Type B pancreatic cell (in vitro differentiated cells): ENCODE measurements at regions not wholly inside any gene's neighbourhood (a gene's known extent, or its start where the extent isn't known, plus 50 kb on each side); places are given as distances from the start of the nearest gene placed in this dataset.

Source experiments
- DNase-seq: peaks from one replicate; pipeline ENCODE4 v3.0.0; 2021; ENCODE audit warnings: mixed read lengths; ENCODE audit not compliant: unreplicated experiment; ENCODE audit errors: extremely low spot score
- H3K27ac Mint-ChIP-seq: 2 replicates; pipeline ENCODE4 v1.8.0; 2021; ENCODE audit warnings: mild to moderate bottlenecking, mixed read lengths
- H3K27me3 Mint-ChIP-seq: 2 replicates; pipeline ENCODE4 v1.8.0; 2021; ENCODE audit warnings: mixed read lengths
- H3K36me3 Mint-ChIP-seq: 2 replicates; pipeline ENCODE4 v1.8.0; 2021; ENCODE audit warnings: mixed read lengths
- H3K4me1 Mint-ChIP-seq: one replicate; pipeline ENCODE4 v1.8.0; 2021; ENCODE audit warnings: mixed read lengths; ENCODE audit not compliant: unreplicated experiment
- H3K4me3 Mint-ChIP-seq: 2 replicates; pipeline ENCODE4 v1.8.0; 2021; ENCODE audit warnings: mild to moderate bottlenecking, mixed read lengths
- H3K9me3 Mint-ChIP-seq: 2 replicates; pipeline ENCODE4 v1.8.0; 2021; ENCODE audit warnings: mixed read lengths
- TF ChIP-seq, protein P1 (sequence below): fragments of 200-600 bp; sonication (generic); conservative IDR thresholded peaks from 2 replicates; pipeline ENCODE4 v1.5.0; 2021; ENCODE audit warnings: antibody characterized with exemption, mild to moderate bottlenecking

- peaks cover 6% of the 10 kb centered on the region for H3K9me3 Mint-ChIP-seq
- DNase-seq: no peak
- TF ChIP-seq, protein P1, sequence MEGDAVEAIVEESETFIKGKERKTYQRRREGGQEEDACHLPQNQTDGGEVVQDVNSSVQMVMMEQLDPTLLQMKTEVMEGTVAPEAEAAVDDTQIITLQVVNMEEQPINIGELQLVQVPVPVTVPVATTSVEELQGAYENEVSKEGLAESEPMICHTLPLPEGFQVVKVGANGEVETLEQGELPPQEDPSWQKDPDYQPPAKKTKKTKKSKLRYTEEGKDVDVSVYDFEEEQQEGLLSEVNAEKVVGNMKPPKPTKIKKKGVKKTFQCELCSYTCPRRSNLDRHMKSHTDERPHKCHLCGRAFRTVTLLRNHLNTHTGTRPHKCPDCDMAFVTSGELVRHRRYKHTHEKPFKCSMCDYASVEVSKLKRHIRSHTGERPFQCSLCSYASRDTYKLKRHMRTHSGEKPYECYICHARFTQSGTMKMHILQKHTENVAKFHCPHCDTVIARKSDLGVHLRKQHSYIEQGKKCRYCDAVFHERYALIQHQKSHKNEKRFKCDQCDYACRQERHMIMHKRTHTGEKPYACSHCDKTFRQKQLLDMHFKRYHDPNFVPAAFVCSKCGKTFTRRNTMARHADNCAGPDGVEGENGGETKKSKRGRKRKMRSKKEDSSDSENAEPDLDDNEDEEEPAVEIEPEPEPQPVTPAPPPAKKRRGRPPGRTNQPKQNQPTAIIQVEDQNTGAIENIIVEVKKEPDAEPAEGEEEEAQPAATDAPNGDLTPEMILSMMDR: no peak
- H3K36me3 Mint-ChIP-seq: no peaks in the 10 kb centered on the region
- H3K4me3 Mint-ChIP-seq: no peak overlapping the region
- H3K27me3 Mint-ChIP-seq: peaks cover 3% of the 10 kb centered on the region
- H3K4me1 Mint-ChIP-seq: peaks cover 7% of the 10 kb centered on the region
- no peak overlapping the region for H3K27ac Mint-ChIP-seq
These were observed 930.2 kb downstream of the TFAP2A start for GRCh38 chr6:9484686-9485085.

DNA sequence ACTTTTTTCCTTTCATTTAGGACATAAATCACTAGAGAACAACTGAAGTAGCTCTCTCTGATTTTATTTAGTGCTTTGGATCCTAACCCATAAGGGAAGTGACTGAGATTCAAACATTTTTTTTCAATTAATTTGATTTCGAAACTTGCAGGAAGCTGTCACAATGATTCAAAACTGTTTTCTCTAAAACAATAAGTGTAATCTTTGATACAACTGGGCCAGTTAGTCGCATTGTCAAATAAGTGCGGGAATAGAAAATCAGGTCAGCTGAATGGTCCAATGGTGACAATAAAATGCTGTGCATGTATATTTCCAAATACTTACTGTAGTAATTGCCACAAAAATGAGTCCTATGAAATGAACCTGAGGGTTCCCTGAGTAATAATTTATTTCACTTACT, 930.8 kb downstream of the TFAP2A start:
- Mint-ChIP-seq H3K4me1 (peaks cover 7% of the 10 kb centered on the region), H3K4me3 (no peak overlapping the region), H3K27me3 (peaks cover 3% of the 10 kb centered on the region), H3K36me3 (no peaks in the 10 kb centered on the region), H3K9me3 (peaks cover 9% of the 10 kb centered on the region), H3K27ac (no peak overlapping the region)
- DNase-seq: no peak
- TF ChIP-seq, protein P1: no peak

GRCh38 chr6:9482030-9482738, 932.7 kb downstream of the TFAP2A start:
- TF ChIP-seq, protein P1: no peak
- Mint-ChIP-seq H3K9me3 (peaks cover 9% of the 10 kb centered on the region), H3K27me3 (peaks cover 3% of the 10 kb centered on the region), H3K4me1 (peaks cover 7% of the 10 kb centered on the region), H3K27ac (no peak overlapping the region), H3K4me3 (no peak overlapping the region), H3K36me3 (no peaks in the 10 kb centered on the region)
- DNase-seq: no peak

GRCh38 chr6:9481292-9482029, 933.4 kb downstream of the TFAP2A start:
- H3K9me3 Mint-ChIP-seq: peaks cover 9% of the 10 kb centered on the region
- peaks cover 7% of the 10 kb centered on the region for H3K4me1 Mint-ChIP-seq
- TF ChIP-seq, protein P1: no peak
- peaks cover 3% of the 10 kb centered on the region for H3K27me3 Mint-ChIP-seq
- DNase-seq: no peak
- no peak overlapping the region for H3K4me3 Mint-ChIP-seq
- H3K36me3 Mint-ChIP-seq: no peaks in the 10 kb centered on the region
- no peak overlapping the region for H3K27ac Mint-ChIP-seq

GRCh38 chr6:9468277-9468676, 946.6 kb downstream of the TFAP2A start:
- Mint-ChIP-seq H3K4me1 (no peaks in the 10 kb centered on the region), H3K27me3 (peaks cover 5% of the 10 kb centered on the region), H3K4me3 (no peak overlapping the region), H3K9me3 (no peaks in the 10 kb centered on the region), H3K27ac (no peak overlapping the region), H3K36me3 (no peaks in the 10 kb centered on the region)
- no peak for DNase-seq
- TF ChIP-seq, protein P1: no peak
